ENCODE measurements at regions not wholly inside any gene's neighbourhood (a gene's known extent, or its start where the extent isn't known, plus 50 kb on each side); places are given as distances from the start of the nearest gene placed in this dataset.

GRCh38 chr17:6356562-6356961 is 78.4 kb downstream of the AIPL1 start:
- TF ChIP-seq CREB1 (IDR thresholded peaks at IDR 0.05): no peak
- no peak for TF ChIP-seq CTCF (IDR thresholded peaks at IDR 0.05; ENCODE audit: control extremely low read depth in 1 of 3, insufficient read depth in 1 of 3, low read depth in 1 of 3, low read length in 3 of 3)
- TF ChIP-seq POLR2AphosphoS5 (IDR thresholded peaks at IDR 0.05; ENCODE audit: low read depth, low read length): no peak
- TF ChIP-seq RAD21 (IDR thresholded peaks at IDR 0.05 in 1 of 2, conservative IDR thresholded peaks at IDR 0.05 in 1 of 2; ENCODE audit: low read depth in 2 of 2, low read length in 2 of 2): no peak
- TF ChIP-seq CEBPB (IDR thresholded peaks at IDR 0.05; ENCODE audit: low read depth, low read length): no peak
- no peak for TF ChIP-seq RBBP5 (IDR thresholded peaks at IDR 0.05; ENCODE audit: borderline replicate concordance, low read depth, low read length)
- no peak for TF ChIP-seq POLR2A (IDR thresholded peaks at IDR 0.05; ENCODE audit: control extremely low read depth in 1 of 2, low read depth in 2 of 2, low read length in 2 of 2)
- no peak for TF ChIP-seq RNF2 (IDR thresholded peaks at IDR 0.05; ENCODE audit: borderline replicate concordance, low read depth, low read length, missing control alignments, poor library complexity, severe bottlenecking)

Data from H1 (cell line).